OCI-LY3 (cell line): ENCODE measurements at regions not wholly inside any gene's neighbourhood (a gene's known extent, or its start where the extent isn't known, plus 50 kb on each side); places are given as distances from the start of the nearest gene placed in this dataset.

Experiments used
- EZH2phosphoT487 ChIP-seq: fragments of 200-600 bp; shearing (Covaris generic); IDR thresholded peaks from 2 replicates; pipeline ENCODE4 v1.6.1; 2018; ENCODE audit warnings: antibody characterized with exemption, mixed run types, low read depth
- TF ChIP-seq, protein P1 (sequence below): fragments of 200-600, 300-600 bp; sonication (generic); IDR thresholded peaks from 2 replicates; pipeline ENCODE4 v1.5.1; 2014; ENCODE audit warnings: antibody characterized with exemption, low read length, low read depth

GRCh38 chr5:1747079-1747802, 52.4 kb downstream of the MRPL36 start:
- TF ChIP-seq, protein P1, sequence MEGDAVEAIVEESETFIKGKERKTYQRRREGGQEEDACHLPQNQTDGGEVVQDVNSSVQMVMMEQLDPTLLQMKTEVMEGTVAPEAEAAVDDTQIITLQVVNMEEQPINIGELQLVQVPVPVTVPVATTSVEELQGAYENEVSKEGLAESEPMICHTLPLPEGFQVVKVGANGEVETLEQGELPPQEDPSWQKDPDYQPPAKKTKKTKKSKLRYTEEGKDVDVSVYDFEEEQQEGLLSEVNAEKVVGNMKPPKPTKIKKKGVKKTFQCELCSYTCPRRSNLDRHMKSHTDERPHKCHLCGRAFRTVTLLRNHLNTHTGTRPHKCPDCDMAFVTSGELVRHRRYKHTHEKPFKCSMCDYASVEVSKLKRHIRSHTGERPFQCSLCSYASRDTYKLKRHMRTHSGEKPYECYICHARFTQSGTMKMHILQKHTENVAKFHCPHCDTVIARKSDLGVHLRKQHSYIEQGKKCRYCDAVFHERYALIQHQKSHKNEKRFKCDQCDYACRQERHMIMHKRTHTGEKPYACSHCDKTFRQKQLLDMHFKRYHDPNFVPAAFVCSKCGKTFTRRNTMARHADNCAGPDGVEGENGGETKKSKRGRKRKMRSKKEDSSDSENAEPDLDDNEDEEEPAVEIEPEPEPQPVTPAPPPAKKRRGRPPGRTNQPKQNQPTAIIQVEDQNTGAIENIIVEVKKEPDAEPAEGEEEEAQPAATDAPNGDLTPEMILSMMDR, result no peak
- TF ChIP-seq EZH2phosphoT487, result no peak
